ENCODE measurements at regions not wholly inside any gene's neighbourhood (a gene's known extent, or its start where the extent isn't known, plus 50 kb on each side); places are given as distances from the start of the nearest gene placed in this dataset.

- DNase-seq (ENCODE audit: low spot score), result no peak
Measured at GRCh38 chr2:81549646-81550045, 1245.1 kb upstream of the LRRTM1 start.

GRCh38 chr2:81545626-81546025 lies 1241.1 kb upstream of the LRRTM1 start:
- DNase-seq (ENCODE audit: low spot score), result no peak

- no peak for DNase-seq (ENCODE audit: low spot score)
Measured at GRCh38 chr2:81542119-81542518, 1237.6 kb upstream of the LRRTM1 start.

- no peak for DNase-seq (ENCODE audit: low spot score)
Measured at GRCh38 chr2:81529944-81530343, 1225.4 kb upstream of the LRRTM1 start.

GRCh38 chr2:81528852-81529480 lies 1224.4 kb upstream of the LRRTM1 start:
- DNase-seq (ENCODE audit: low spot score), result no peak

GRCh38 chr2:81523344-81523743 lies 1218.8 kb upstream of the LRRTM1 start:
- no peak for DNase-seq (ENCODE audit: low spot score)

GRCh38 chr2:81513328-81513727 lies 1208.8 kb upstream of the LRRTM1 start:
- DNase-seq (ENCODE audit: low spot score), result no peak

GRCh38 chr2:81505586-81505985 lies 1201.0 kb upstream of the LRRTM1 start:
- DNase-seq (ENCODE audit: low spot score), result no peak

- no peak for DNase-seq (ENCODE audit: low spot score)
Measured at GRCh38 chr2:81495556-81495955, 1191.0 kb upstream of the LRRTM1 start.

GRCh38 chr2:81483254-81483653 lies 1178.7 kb upstream of the LRRTM1 start:
- no peak for DNase-seq (ENCODE audit: low spot score)

GRCh38 chr2:81481994-81482368 lies 1177.4 kb upstream of the LRRTM1 start:
- DNase-seq (ENCODE audit: low spot score), result no peak

- no peak for DNase-seq (ENCODE audit: low spot score)
Measured at GRCh38 chr2:81481242-81481993, 1176.9 kb upstream of the LRRTM1 start.

GRCh38 chr2:81467096-81467495 lies 1162.5 kb upstream of the LRRTM1 start:
- DNase-seq (ENCODE audit: low spot score), result no peak

- DNase-seq (ENCODE audit: low spot score), result no peak
Measured at GRCh38 chr2:81462420-81462819, 1157.9 kb upstream of the LRRTM1 start.

GRCh38 chr2:81445176-81445575 lies 1140.6 kb upstream of the LRRTM1 start:
- no peak for DNase-seq (ENCODE audit: low spot score)

- DNase-seq (ENCODE audit: low spot score), result no peak
Measured at GRCh38 chr2:81437456-81438000, 1133.0 kb upstream of the LRRTM1 start.

GRCh38 chr2:81436256-81436655 lies 1131.7 kb upstream of the LRRTM1 start:
- DNase-seq (ENCODE audit: low spot score), result no peak

GRCh38 chr2:81412681-81413080 lies 1108.1 kb upstream of the LRRTM1 start:
- no peak for DNase-seq (ENCODE audit: low spot score)

GRCh38 chr2:81403508-81403907 lies 1099.0 kb upstream of the LRRTM1 start:
- no peak for DNase-seq (ENCODE audit: low spot score)

GRCh38 chr2:81396417-81397019 lies 1092.0 kb upstream of the LRRTM1 start:
- DNase-seq (ENCODE audit: low spot score), result no peak

- DNase-seq (ENCODE audit: low spot score), result no peak
Measured at GRCh38 chr2:81395746-81396145, 1091.2 kb upstream of the LRRTM1 start.

GRCh38 chr2:81389203-81389602 lies 1084.7 kb upstream of the LRRTM1 start:
- DNase-seq (ENCODE audit: low spot score), result no peak

- DNase-seq (ENCODE audit: low spot score), result no peak
Measured at GRCh38 chr2:81363800-81364199, 1059.2 kb upstream of the LRRTM1 start.

All from putamen (tissue), 1 donor.